Astrocyte (in vitro differentiated cells and primary cell): ENCODE measurements at regions not wholly inside any gene's neighbourhood (a gene's known extent, or its start where the extent isn't known, plus 50 kb on each side); places are given as distances from the start of the nearest gene placed in this dataset.

Experiments used
- CTCF ChIP-seq: IDR thresholded peaks from 2 replicates; pipeline ENCODE4 v1.5.1; 2011; ENCODE audit warnings: low read depth, mild to moderate bottlenecking, inconsistent platforms, low read length, moderate library complexity; ENCODE audit not compliant: insufficient read depth
- EZH2 ChIP-seq: IDR thresholded peaks from 2 replicates; pipeline ENCODE4 v1.6.1; 2012; ENCODE audit warnings: mild to moderate bottlenecking, low read length, inconsistent platforms; ENCODE audit not compliant: insufficient read depth

GRCh38 chr20:52405417-52405816 is 213.8 kb upstream of the ZFP64 start:
- TF ChIP-seq CTCF = no peak
- TF ChIP-seq EZH2 = no peak
